HG03565 (cell line): ENCODE measurements at regions not wholly inside any gene's neighbourhood (a gene's known extent, or its start where the extent isn't known, plus 50 kb on each side); places are given as distances from the start of the nearest gene placed in this dataset.
"Not testable (repeated sequence)": the region's sequence is repeated elsewhere in the genome, so short reads cannot be mapped to it uniquely, and the experiment has no call there.

Experiments
- ATAC-seq: cut with Tn5 transposase; IDR thresholded peaks from one replicate; pipeline ENCODE4 v1.9.1; 2021; ENCODE audit warnings: mild to moderate bottlenecking, moderate library complexity; ENCODE audit not compliant: unreplicated experiment

DNA sequence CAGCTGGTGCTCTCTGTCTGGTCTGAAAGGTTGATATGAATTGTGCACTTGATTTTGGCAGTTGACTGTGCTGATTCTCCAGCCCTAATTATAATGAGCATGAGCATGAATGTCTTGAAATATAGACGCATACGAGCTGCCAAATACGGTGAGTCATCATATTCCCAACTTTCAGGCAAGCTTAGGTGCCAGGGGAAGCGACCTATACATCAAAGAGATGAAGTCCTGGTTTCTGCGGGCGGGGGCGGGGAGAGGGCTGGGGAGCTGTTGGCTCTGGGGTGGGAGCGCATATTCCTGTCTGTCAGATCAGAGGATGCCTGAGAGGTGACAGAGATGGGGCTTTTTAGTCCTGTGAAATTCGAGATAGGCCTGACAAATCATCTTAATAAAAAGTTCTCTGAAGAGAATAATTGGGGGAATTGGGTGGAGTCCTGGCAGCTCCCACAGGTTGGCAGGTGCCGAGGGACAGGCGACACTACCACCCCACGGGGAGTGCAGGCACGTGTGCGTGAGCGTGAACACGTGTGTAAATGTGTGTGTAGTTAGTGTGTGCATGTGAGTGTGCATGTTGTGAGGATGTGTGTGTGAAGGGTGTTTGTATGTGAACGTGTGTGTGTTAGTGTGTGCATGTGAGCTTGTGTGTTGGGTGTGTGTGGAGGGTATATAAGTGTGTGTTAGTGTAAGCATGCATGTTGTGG is 865.3 kb downstream of the TBC1D22A start:
- no peak for ATAC-seq

DNA sequence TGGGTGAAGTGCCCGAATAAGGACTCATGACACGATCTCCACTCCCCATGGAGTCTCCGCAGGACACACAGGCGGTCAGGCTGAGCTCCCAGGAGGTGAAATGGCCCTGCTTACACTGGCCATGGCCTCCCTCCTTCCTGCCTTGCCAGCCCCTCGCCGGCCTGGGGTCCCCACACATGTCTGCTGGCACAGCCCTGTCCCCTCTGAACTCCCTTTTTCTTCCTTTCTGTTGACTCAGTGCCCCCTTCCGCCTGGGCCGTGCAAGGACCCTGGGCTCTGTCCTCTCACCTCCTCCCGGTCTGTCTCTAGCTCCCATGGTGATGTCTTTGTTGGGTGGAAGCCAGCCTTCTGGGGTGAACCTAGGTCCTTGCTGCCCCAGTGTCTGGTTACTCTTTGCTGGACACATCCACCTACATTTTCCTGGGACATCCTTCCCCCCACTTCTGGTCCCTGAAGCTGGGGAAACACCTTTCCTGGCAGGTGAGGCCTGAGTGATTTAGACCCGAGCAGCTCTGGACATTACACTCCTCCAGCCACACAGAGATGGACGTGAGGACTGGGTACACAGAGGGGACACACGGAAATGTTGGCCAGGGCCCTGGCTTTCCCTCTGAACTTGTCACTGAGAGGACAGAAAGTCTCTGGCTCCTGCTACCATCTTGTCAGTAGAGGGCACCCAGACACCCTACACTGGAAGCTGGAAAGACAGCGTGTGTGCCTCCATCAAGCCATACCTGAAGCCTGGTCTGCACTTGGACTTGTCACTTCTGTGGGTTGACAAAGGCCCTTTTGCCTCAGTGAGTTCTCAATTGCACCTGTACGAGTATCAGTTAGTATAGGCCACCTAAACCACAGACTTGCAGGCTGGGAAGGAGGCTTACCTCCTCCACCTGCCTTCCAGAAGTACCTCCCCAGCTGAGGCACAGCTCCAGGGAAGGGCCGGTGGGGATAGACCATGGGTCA is 864.3 kb downstream of the TBC1D22A start:
- no peak for ATAC-seq

DNA sequence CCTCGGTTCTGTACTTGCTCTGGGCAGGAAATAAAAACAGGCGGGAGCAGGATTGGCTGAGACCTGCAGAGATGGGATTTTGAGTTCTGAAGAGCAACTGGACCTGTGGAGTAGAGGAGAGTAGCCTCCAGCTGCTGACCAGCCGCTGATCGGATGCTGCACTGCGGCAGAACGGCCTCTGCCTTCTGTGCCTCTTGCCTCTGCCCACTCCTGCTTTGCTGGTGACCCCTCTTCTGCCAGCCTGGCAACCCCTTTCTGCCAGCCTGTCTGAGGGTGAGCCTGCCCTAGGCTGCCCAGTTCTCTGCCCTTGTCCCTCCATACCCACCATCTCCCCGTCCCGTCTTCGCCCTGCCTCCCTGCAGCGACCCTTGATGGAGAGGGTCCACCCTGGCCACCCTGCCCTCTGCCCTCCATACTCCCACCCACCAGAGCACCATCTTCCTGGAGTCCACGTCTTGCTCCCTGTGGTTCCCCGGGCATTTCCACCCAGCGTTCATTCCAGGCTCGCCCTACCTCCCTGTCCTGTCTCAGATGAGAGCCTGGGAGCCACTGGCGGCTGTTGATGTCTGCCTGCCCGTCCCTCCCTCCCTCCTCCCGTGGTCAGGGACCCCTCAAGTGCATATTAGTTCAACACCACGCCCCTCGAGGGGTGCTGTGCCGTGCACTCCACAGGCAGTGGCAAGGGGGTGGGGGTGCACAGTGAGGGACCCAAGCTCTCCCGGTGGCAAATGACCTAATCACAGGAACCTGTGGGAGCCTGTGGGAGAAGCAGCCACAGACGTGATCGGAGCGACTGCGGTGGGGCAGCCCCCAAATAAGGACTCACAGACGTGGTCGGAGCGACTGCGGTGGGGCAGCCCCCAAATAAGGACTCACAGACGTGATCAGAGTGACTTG is 863.3 kb downstream of the TBC1D22A start:
- ATAC-seq = no peak

DNA sequence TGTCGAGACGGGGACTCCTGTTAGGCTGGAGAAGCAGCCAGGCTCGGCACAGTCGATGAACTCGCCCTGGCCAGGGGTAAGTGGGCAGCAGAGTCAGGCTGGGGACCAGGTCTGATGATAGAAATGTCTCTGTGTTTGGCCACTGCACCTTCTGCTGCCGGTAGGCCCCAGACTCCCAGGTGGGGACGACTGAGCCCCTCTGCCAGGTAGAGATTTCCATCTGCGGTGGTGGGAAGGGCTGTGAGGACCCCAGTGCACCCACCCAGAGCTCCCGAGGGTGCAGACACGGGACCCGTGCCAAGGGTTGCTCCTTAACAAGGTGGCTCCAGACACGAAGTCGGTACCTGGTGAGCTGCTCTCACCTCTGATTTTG is 862.5 kb downstream of the TBC1D22A start:
- ATAC-seq = no peak

DNA sequence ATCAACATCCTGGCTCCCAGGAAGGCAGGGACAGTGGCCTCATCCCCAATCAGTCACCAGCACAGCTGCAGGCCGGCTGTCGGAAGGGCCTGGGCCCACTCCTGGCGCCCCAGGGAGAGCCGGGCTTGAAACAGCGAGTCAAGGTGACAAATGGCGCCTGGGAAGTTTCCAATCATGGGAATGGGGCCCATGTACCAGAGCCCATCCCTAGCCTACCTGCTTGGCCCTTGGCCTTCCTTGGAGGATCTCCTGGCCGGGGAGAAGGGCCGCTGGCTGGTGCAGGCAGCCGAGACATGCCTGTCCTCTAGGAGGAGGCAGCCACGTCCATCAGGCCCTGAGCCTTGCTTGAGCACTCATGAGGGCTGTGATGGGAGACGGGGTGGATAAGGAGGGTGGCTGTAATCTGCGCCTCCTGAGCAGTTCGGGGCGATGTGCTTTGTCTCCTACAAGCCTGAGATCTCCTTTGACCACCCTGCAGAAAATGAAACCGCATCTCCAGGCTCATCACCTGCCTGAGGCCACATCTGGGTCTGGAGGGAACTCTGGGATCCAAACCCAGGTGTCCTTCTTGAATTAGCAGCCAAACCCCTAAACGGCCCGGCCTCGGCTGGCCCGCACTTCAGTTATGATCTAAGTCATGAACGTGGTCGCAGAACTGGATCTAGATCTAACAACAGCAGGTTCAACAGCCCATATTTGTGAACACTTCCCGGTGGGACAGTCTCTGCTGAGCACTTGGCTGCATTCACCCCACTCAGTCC is 862.0 kb downstream of the TBC1D22A start:
- no peak for ATAC-seq

DNA sequence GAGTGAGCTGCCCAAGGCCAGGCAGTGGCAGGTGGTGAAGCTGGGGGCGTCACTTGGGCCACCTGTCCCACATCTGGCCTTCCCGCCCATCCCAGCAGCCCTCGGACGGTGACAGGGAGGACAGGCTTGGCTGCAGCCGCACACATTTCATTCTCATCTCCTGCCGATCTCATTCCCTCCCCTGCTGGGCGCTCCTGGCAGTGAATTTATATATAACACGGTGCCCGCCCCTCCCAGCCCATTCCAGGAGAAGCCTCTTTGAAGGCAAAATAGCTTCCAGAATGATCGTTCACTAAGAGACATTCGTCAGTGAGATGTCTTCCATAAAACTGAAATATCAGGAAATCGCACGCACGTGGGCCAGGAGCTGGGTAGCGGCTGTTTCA is 861.3 kb downstream of the TBC1D22A start:
- ATAC-seq = no peak

DNA sequence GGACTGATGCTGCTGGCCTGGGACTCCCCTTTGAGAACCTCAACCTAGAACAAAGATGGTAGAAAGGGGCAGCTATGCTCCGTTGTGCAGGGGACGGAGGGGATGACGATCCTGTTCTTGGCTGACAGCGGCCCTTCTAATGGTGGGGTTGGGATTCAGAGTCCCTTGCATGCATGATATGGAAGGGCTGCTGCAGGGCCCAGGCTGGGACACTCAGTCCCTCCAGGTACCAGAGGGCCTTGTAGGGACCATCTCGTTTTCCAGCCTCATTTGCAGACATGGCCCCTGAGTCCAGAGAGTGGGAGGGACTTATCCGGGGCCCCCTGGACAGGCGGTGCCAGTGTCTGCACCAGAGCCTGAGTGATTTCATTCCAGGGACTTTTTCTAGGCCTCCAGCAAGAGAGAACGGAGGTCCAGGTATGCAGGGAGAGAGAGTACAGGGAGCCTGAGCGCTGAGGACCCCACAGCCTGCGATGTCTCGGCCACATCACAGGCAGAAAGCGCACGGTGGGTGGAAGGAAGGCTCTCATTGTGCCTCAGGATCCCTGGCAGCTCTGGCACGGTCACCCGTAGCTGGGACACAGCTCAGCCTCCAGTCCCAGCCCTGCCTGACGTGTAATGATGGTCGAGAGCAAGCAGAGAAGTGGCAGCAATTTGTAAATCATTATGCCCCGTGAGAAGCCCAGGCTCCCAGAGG is 860.8 kb downstream of the TBC1D22A start:
- ATAC-seq = no peak

DNA sequence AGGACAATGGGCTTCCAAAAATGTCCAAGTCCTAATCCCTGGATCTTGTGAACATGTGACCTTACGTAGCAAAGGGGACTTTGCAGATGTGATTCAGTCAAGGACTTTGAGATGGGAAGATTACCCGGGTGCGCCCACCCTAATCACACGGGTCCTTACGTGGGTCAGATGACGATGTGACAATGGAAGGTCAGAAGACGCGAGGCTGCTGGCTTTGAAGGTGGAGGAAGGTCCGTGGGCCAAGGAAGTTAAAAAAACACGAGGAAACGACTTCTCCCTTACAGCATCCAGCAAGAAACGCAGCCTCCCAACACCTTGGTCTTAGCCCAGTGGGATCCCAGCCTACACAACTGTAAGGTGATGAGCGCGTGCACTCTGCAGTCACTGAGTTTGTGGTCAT is 860.1 kb downstream of the TBC1D22A start:
- ATAC-seq = no peak

DNA sequence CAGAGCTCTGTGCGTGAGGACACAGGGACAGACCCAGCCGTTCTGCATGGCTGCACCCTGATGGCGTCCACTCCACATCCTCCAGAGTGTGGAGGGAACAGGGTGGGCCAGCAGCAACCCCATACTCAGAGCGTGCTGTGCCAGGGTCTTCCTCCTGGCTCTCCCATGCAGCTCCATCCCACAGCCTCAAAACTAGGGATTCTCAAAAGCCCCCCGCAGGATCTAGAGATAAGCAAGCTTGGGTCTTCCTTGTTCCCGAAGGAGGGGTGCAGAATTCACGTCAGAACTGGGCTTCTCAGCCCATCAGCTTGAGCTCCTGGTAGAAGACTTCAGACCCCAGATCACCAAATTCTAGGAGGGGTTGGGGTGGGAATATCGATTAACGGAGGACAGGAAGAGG is 858.8 kb downstream of the TBC1D22A start:
- ATAC-seq = no peak

DNA sequence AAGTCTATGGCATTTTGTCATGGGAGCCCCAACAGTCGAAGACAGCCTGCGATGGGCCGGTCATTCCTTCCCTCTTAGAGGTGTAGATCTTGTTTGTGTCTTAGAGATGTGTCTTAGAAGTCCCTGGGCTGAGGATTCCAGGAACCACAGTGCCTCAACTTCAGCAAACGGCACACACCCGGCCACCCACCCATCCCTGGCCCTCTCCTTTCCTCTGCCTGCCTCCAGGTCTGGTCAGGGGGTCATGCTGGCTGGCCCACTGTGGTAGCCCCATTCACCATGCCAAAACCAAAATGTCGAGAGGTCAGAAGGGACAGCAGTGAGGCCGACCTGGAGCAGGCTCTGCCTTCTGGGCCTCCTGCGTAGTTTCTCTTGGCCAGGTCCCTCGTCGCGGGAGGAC is 857.9 kb downstream of the TBC1D22A start:
- no peak for ATAC-seq

DNA sequence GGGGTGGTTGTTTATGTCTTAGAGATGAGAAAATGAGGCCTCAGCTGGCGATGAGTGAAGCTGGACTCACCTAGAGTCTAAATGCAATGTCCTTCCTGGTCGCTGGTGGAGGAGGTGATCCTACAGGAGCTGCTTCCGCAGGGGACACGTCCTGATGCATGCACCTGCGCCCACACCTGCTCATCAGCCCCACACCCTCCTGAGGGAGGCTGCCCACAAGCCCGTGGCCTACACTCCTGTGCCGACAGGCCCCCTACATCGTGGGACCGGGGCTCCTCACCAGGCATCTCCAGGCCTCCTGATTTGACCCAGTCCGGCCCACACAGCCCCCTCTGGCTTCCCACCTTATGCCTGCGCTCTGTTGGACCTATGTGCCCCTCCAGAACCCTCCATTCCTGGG is 857.2 kb downstream of the TBC1D22A start:
- no peak for ATAC-seq

DNA sequence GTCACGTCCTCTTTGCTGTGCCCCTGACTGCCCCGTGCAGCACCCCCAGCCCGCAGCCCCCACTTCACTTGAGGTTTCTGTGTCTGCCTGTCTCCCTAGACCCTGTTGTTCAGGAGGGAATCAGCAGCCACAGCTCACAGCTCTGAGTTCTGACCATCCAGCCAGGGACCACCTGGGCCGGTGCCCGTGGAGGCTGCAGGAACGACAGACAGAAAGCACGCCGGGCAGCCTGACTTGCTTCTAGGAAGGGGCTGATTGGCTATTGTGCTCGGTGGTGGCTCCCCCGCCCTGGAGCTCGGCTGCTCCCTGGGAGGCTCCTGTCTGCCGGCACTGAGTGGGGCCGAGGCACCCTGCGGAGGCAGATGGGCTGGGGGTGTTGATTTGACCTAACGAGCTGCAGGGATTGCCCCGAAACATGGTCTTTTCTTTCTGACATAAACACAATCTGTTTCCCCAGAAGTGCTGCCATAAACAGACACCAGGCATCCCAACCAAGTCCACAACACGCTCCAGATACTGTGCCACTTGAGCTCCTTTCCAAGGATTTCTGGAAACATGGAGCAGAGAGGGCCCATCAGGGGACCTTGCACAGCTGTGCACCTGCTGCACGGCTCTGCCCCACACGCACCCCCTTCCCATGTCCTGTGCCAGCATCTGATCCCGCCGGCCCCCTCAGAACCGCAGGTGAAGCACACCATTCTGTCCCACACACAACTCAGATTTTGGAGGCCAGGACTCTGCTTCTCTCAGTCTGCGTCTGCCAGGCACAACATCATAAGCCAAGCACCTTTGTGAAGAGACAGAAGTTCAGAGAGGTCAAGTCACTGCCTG is 855.9 kb downstream of the TBC1D22A start:
- no peak for ATAC-seq

DNA sequence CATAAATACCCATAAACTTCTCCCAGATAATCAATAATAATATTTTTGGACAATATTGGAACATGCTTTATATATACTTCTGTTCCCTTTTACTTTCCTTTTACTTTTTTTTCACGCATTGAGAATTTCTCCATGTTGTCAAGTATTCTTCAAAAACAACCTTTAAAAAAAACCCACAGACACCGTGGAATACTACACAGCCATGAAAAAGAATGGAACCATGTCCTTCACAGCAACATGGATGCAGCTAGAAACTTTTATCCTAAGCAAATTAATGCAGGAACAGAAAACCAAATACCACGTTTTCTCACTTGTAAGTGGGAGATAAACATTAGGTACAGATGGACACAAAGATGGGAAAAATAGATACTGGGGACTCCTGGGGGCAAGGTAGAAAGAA is 854.7 kb downstream of the TBC1D22A start:
- no peak for ATAC-seq

DNA sequence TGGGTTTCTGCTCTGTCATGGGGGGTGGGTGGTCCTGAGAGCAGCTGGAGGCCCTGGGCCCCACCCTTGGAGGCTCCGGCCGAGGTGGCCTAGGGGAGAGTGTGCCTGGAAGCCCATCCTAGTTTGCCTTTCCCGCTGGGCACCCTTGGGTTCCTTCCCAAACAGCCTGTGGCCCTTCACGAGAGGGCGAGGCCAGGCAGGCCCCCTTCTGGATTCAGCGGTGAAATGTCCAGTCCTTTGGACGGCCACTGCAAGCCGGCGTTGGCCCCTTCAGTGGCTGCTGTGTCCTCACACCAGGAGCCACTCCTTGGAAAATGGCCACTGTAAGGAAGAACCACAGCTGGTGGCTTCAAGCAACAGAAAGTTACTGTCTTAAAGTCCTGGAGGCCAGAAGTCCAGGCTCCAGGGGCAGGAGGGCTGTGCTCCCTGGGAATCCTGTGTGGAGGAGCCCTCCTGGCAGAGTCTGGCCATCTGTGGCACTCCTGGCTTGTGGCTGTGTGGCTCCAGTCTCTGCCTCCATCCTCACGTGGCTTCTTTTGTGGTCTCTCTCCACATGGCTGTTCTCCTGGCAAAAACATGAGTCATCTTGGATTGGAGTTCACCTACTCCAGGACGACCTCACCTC is 854.1 kb downstream of the TBC1D22A start:
- ATAC-seq = no peak

DNA sequence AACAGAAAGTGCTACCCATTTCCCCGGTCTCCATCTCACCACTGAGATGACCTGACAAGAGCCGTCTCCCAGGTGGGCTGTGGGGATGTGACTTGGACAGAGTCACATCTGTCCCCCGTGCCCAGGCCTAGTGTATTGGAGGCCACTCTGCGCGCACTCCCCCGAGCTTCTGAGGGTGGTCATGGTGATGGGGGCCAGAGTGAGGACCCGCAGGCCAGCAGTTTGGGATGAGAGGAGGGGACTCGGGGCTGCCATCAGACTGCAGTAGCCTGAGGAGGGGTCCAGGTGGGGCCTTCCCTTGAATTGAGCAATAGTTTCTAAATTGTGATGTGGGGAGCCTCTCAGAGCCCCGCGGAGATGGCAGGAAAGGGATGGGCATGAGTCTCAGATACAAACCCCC is 852.6 kb downstream of the TBC1D22A start:
- ATAC-seq = no peak

DNA sequence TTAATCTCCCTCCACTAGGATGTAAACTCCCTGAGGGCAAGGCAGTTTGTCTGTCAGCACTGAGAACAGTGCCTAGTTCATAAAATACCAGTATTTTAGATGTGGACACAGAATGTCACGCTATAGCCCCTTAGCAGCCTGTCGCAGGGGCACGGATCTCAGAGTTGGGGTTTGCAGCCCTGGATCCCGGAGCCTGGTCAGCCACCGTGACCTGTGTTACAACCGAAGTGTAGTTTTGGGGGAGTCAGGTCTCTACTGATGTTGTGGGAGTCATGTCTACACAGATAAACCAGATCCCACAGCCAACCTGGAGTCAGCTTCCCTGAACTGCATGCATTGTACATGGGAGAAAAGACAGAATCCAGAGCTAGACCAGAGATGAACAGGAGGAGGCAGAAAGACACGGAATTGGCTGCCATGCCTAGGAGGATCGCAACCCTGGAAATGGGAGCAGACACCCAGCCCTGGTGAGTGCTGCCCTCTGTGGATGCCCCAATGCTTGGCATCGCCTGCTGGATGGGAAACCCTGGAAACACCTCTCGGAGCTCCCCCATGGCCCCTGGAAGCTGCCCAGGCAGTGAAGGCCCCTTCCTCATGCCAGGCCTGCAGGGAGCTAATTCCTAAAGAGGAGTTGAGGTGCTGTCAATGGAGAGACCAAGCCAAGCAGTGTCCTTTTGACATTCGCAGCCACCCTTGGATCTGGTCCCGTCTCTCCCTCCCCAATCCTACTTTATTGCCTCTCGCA is 851.3 kb downstream of the TBC1D22A start:
- ATAC-seq = no peak

DNA sequence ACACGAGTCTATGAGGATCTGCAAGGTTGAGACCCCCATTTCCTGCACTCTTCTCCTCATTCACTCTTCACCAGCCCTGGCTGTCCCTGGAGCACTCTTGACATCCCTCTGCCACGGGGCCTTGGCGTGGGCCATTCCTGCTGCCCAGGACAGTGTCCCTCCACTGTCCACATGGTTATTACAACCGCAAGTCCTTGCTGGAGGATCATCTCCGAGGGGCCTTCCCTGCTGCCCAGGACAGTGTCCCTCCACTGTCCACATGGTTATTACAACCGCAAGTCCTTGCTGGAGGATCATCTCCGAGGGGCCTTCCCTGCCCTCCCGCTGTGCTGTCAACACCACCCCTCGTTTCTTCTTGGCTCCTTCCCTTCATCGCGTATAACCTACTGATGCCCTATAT is 850.7 kb downstream of the TBC1D22A start:
- ATAC-seq = not testable (repeated sequence)
